ENCODE measurements at regions not wholly inside any gene's neighbourhood (a gene's known extent, or its start where the extent isn't known, plus 50 kb on each side); places are given as distances from the start of the nearest gene placed in this dataset.

GRCh38 chr14:97311411-97311810 is 514.2 kb downstream of the VRK1 start:
- DNase-seq, result no peak

GRCh38 chr14:97312910-97313309 is 515.7 kb downstream of the VRK1 start:
- DNase-seq, result no peak

GRCh38 chr14:97315790-97316189 is 518.6 kb downstream of the VRK1 start:
- DNase-seq, result no peak

GRCh38 chr14:97318380-97318779 is 521.2 kb downstream of the VRK1 start:
- DNase-seq, result no peak

GRCh38 chr14:97319691-97320090 is 522.5 kb downstream of the VRK1 start:
- DNase-seq, result no peak

GRCh38 chr14:97328743-97329142 is 531.6 kb downstream of the VRK1 start:
- no peak for DNase-seq

- DNase-seq, result no peak
These were observed 532.5 kb downstream of the VRK1 start for GRCh38 chr14:97329701-97330100.

- DNase-seq, result no peak
These were observed 533.9 kb downstream of the VRK1 start for GRCh38 chr14:97331058-97331457.

- DNase-seq, result no peak
These were observed 534.3 kb downstream of the VRK1 start for GRCh38 chr14:97331526-97331925.

GRCh38 chr14:97336179-97336578 is 539.0 kb downstream of the VRK1 start:
- DNase-seq, result no peak

GRCh38 chr14:97336816-97337215 is 539.6 kb downstream of the VRK1 start:
- no peak for DNase-seq

- DNase-seq, result no peak
These were observed 540.1 kb downstream of the VRK1 start for GRCh38 chr14:97337267-97337666.

- no peak for DNase-seq
These were observed 540.5 kb downstream of the VRK1 start for GRCh38 chr14:97337670-97338069.

- no peak for DNase-seq
These were observed 547.5 kb downstream of the VRK1 start for GRCh38 chr14:97344666-97345065.

- DNase-seq, result no peak
These were observed 549.5 kb downstream of the VRK1 start for GRCh38 chr14:97346675-97347074.

- no peak for DNase-seq
These were observed 552.3 kb downstream of the VRK1 start for GRCh38 chr14:97349463-97349862.

GRCh38 chr14:97349946-97350345 is 552.8 kb downstream of the VRK1 start:
- no peak for DNase-seq

- no peak for DNase-seq
These were observed 553.2 kb downstream of the VRK1 start for GRCh38 chr14:97350415-97350814.

GRCh38 chr14:97350894-97351731 is 553.9 kb downstream of the VRK1 start:
- DNase-seq, result no peak

- DNase-seq, result no peak
These were observed 555.9 kb downstream of the VRK1 start for GRCh38 chr14:97353102-97353501.

- no peak for DNase-seq
These were observed 557.0 kb downstream of the VRK1 start for GRCh38 chr14:97354119-97354722.

- no peak for DNase-seq
These were observed 562.2 kb downstream of the VRK1 start for GRCh38 chr14:97359341-97359740.

GRCh38 chr14:97361181-97361580 is 564.0 kb downstream of the VRK1 start:
- no peak for DNase-seq

- no peak for DNase-seq
These were observed 564.8 kb downstream of the VRK1 start for GRCh38 chr14:97361958-97362357.

GRCh38 chr14:97366400-97366799 is 569.2 kb downstream of the VRK1 start:
- DNase-seq, result no peak

Data from CD4-positive, alpha-beta T cell treated with Interleukin-10 for 1 hour (primary cell).